HG03558 (cell line): ENCODE measurements at regions not wholly inside any gene's neighbourhood (a gene's known extent, or its start where the extent isn't known, plus 50 kb on each side); places are given as distances from the start of the nearest gene placed in this dataset.
"Not testable (repeated sequence)": the region's sequence is repeated elsewhere in the genome, so short reads cannot be mapped to it uniquely, and the experiment has no call there.

Experiments used
- ATAC-seq: cut with Tn5 transposase; IDR thresholded peaks from one replicate; pipeline ENCODE4 v1.9.1; 2021; ENCODE audit warnings: moderate number of reproducible peaks; ENCODE audit not compliant: unreplicated experiment; ENCODE audit errors: extremely low read depth

- ATAC-seq: no peak
These were observed 298.2 kb downstream of the MAN2A1 start for GRCh38 chr5:109987970-109988369.

- no peak for ATAC-seq
These were observed 299.4 kb downstream of the MAN2A1 start for GRCh38 chr5:109989161-109989560.

- no peak for ATAC-seq
These were observed 300.4 kb downstream of the MAN2A1 start for GRCh38 chr5:109989994-109990722.

GRCh38 chr5:109990723-109991359 is 301.1 kb downstream of the MAN2A1 start:
- ATAC-seq: no peak

- ATAC-seq: no peak
These were observed 302.7 kb downstream of the MAN2A1 start for GRCh38 chr5:109992264-109992915.

- no peak for ATAC-seq
These were observed 304.4 kb downstream of the MAN2A1 start for GRCh38 chr5:109994135-109994534.

- ATAC-seq: no peak
These were observed 306.5 kb downstream of the MAN2A1 start for GRCh38 chr5:109996246-109996645.

- no peak for ATAC-seq
These were observed 307.4 kb downstream of the MAN2A1 start for GRCh38 chr5:109997161-109997560.

GRCh38 chr5:109998208-109998607 is 308.5 kb downstream of the MAN2A1 start:
- no peak for ATAC-seq

GRCh38 chr5:109998726-109999125 is 309.0 kb downstream of the MAN2A1 start:
- no peak for ATAC-seq

- ATAC-seq: no peak
These were observed 311.9 kb downstream of the MAN2A1 start for GRCh38 chr5:110001648-110002047.

GRCh38 chr5:110002652-110003051 is 312.9 kb downstream of the MAN2A1 start:
- no peak for ATAC-seq

GRCh38 chr5:110005907-110006562 is 316.3 kb downstream of the MAN2A1 start:
- ATAC-seq: not testable (repeated sequence)

GRCh38 chr5:110007101-110007500 is 317.4 kb downstream of the MAN2A1 start:
- no peak for ATAC-seq

GRCh38 chr5:110008131-110008530 is 318.4 kb downstream of the MAN2A1 start:
- no peak for ATAC-seq

GRCh38 chr5:110012145-110012544 is 322.4 kb downstream of the MAN2A1 start:
- ATAC-seq: no peak

GRCh38 chr5:110013017-110013416 is 323.3 kb downstream of the MAN2A1 start:
- no peak for ATAC-seq

GRCh38 chr5:110017854-110018253 is 328.1 kb downstream of the MAN2A1 start:
- ATAC-seq: no peak

- no peak for ATAC-seq
These were observed 328.8 kb downstream of the MAN2A1 start for GRCh38 chr5:110018509-110018908.

GRCh38 chr5:110019119-110019518 is 329.4 kb downstream of the MAN2A1 start:
- ATAC-seq: no peak

GRCh38 chr5:110019780-110020179 is 330.1 kb downstream of the MAN2A1 start:
- no peak for ATAC-seq
